Tibial artery (tissue), 4 donors: ENCODE measurements at regions not wholly inside any gene's neighbourhood (a gene's known extent, or its start where the extent isn't known, plus 50 kb on each side); places are given as distances from the start of the nearest gene placed in this dataset.

Experiments used
- DNase-seq, 2 donors: peaks; one replicate each; pipeline ENCODE4 v3.0.0-alpha.2; 2019
- H3K27ac ChIP-seq, 2 donors: fragments of 200-600 bp; sonication (generic) in 1 of 2; 1 replicate in 1 of 2; 2 replicates in 1 of 2; pipeline ENCODE4 v1.5.1; 2018 to 2019; ENCODE audit warnings: mild to moderate bottlenecking in 1 of 2
- H3K27me3 ChIP-seq, 2 donors: fragments of 200-600 bp; sonication (generic) in 1 of 2; one replicate each; pipeline versions ENCODE4 v1.5.1 to v1.6.0; 2016 to 2019
- H3K36me3 ChIP-seq, 3 donors: fragments of 200-600 bp; sonication (generic) in 2 of 3; one replicate each; pipeline ENCODE4 v1.5.1; 2016 to 2019; ENCODE audit warnings: mild to moderate bottlenecking in 2 of 3
- H3K4me1 ChIP-seq, 4 donors: fragments of 200-600 bp; sonication (generic) in 2 of 4; 1 replicate in 3 of 4; 2 replicates in 1 of 4; pipeline ENCODE4 v1.5.1; 2016 to 2019
- H3K4me3 ChIP-seq, 2 donors: fragments of 200-600 bp; sonication (generic) in 1 of 2; 1 replicate in 1 of 2; 2 replicates in 1 of 2; pipeline ENCODE4 v1.5.1; 2018 to 2019; ENCODE audit warnings: mild to moderate bottlenecking in 2 of 2
- H3K9me3 ChIP-seq, 3 donors: fragments of 200-600 bp; sonication (generic) in 1 of 3; one replicate each; pipeline ENCODE4 v1.5.1; 2016 to 2019
- CTCF ChIP-seq, 2 experiments: fragments of 200-600 bp in 1 of 2; fragments of 450-650 bp in 1 of 2; IDR thresholded peaks; one replicate each; pipeline ENCODE4 v1.5.1; 2017 to 2019; ENCODE audit warnings: antibody characterized with exemption in 2 of 2, mild to moderate bottlenecking in 1 of 2, moderate library complexity in 1 of 2
- intact Hi-C: fragments of 100-400 bp; cut with DNase I; formaldehyde crosslinking; loops from one replicate; pipeline ENCODE4 v1.15.0; 2023; ENCODE audit warnings: low total_unique reads

GRCh38 chr13:50644081-50644871 is 199.2 kb downstream of the DLEU7 start:
- no peak overlapping the region for H3K4me3 ChIP-seq
- no peaks in the 10 kb centered on the region for H3K4me1 ChIP-seq
- H3K27ac ChIP-seq: no peak overlapping the region
- DNase-seq: no peak
- H3K9me3 ChIP-seq: no peaks in the 10 kb centered on the region
- no peaks in the 10 kb centered on the region for H3K36me3 ChIP-seq
- no peak for TF ChIP-seq CTCF (IDR thresholded peaks at IDR 0.05)
- intact Hi-C loops: no loop called here
- H3K27me3 ChIP-seq: no peaks in the 10 kb centered on the region

- no peak for TF ChIP-seq CTCF (IDR thresholded peaks at IDR 0.05)
- intact Hi-C loops: no loop called here
Observed at GRCh38 chr13:50645092-50645491, 198.4 kb downstream of the DLEU7 start.

GRCh38 chr13:50646070-50646469 is 197.4 kb downstream of the DLEU7 start:
- Histone ChIP-seq H3K4me3 (no peak overlapping the region), H3K27me3 (no peaks in the 10 kb centered on the region), H3K9me3 (no peaks in the 10 kb centered on the region), H3K27ac (no peak overlapping the region), H3K4me1 (peaks cover 0 to 9% (median 0%) of the 10 kb centered on the region in 4 donors), H3K36me3 (no peaks in the 10 kb centered on the region)
- TF ChIP-seq CTCF (IDR thresholded peaks at IDR 0.05): no peak
- no peak for DNase-seq
- intact Hi-C loops: no loop called here

More at GRCh38 chr13:50645092-50645491, 198.4 kb downstream of the DLEU7 start:
- H3K4me1 ChIP-seq: no peaks in the 10 kb centered on the region
- no peak for DNase-seq
- no peaks in the 10 kb centered on the region for H3K9me3 ChIP-seq
- no peak overlapping the region for H3K4me3 ChIP-seq
- H3K27ac ChIP-seq: no peak overlapping the region
- H3K27me3 ChIP-seq: no peaks in the 10 kb centered on the region
- H3K36me3 ChIP-seq: no peaks in the 10 kb centered on the region

GRCh38 chr13:50649211-50649610 is 194.3 kb downstream of the DLEU7 start:
- TF ChIP-seq CTCF (IDR thresholded peaks at IDR 0.05): no peak
- Histone ChIP-seq H3K36me3 (no peaks in the 10 kb centered on the region), H3K4me1 (peaks cover 0 to 10% (median 0%) of the 10 kb centered on the region in 4 donors), H3K9me3 (no peaks in the 10 kb centered on the region), H3K4me3 (no peak overlapping the region), H3K27me3 (no peaks in the 10 kb centered on the region), H3K27ac (no peak overlapping the region)
- intact Hi-C loops: no loop called here
- no peak for DNase-seq

GRCh38 chr13:50650592-50651504 is 192.6 kb downstream of the DLEU7 start:
- no peaks in the 10 kb centered on the region for H3K36me3 ChIP-seq
- DNase-seq: no peak
- intact Hi-C loops: no loop called here
- H3K27me3 ChIP-seq: no peaks in the 10 kb centered on the region
- TF ChIP-seq CTCF (IDR thresholded peaks at IDR 0.05): no peak
- H3K27ac ChIP-seq: no peak overlapping the region
- H3K4me1 ChIP-seq: peaks cover 0 to 10% (median 0%) of the 10 kb centered on the region in 4 donors
- H3K4me3 ChIP-seq: no peak overlapping the region
- H3K9me3 ChIP-seq: no peaks in the 10 kb centered on the region
